ENCODE measurements at regions not wholly inside any gene's neighbourhood (a gene's known extent, or its start where the extent isn't known, plus 50 kb on each side); places are given as distances from the start of the nearest gene placed in this dataset.

GRCh38 chr4:78683352-78683751, 92.8 kb upstream of the BMP2K start:
- no TSS peak for BruUV-seq (replicated peaks)
- Histone ChIP-seq H3K4me3 (ENCODE audit: low read depth, low read length, poor library complexity, severe bottlenecking) (no peak overlapping the region), H3K79me2 (ENCODE audit: insufficient read depth, low read depth, low read length) (no peaks in the 10 kb centered on the region), H3K9me3 (ENCODE audit: low read length) (no peaks in the 10 kb centered on the region), H3K36me3 (ENCODE audit: insufficient read depth, low read length) (no peaks in the 10 kb centered on the region), H3K4me1 (ENCODE audit: insufficient read depth, low read length, poor library complexity, severe bottlenecking) (no peaks in the 10 kb centered on the region), H2AFZ (ENCODE audit: low read length) (no peak overlapping the region), H3K4me2 (ENCODE audit: low read length) (no peak overlapping the region), H3K9me2 (ENCODE audit: insufficient read depth, low read length) (no peaks in the 10 kb centered on the region), H4K20me1 (ENCODE audit: insufficient read depth, low read length) (no peaks in the 10 kb centered on the region), H3K27ac (ENCODE audit: low read depth, low read length, poor library complexity, severe bottlenecking) (no peak overlapping the region)
- no peak for DNase-seq (ENCODE audit: low spot score)
- intact Hi-C loops (cut with micrococcal nuclease; ENCODE audit: unreplicated experiment) = no loop called here
- ChIA-PET POLR2A (interaction anchor here (0.8 to 1.3 kb wide), 8 partner anchors 12 to 100 kb away, joined by 3 to 5 read pairs (median 4); no protein-coding TSS in a partner anchor), CTCF (ENCODE audit: unreplicated experiment) (no interaction called here)
- TF ChIP-seq EZH2phosphoT487 (IDR thresholded peaks at IDR 0.05; ENCODE audit: borderline replicate concordance, low read depth, low read length) (no peak), CTCF (conservative IDR thresholded peaks at IDR 0.05; ENCODE audit: low read length) (no peak)

GRCh38 chr4:78684325-78685079, 91.6 kb upstream of the BMP2K start:
- ChIA-PET CTCF (ENCODE audit: unreplicated experiment) (no interaction called here), POLR2A (interaction anchor here (1.0 to 2.0 kb wide), 3 partner anchors 9 to 20 kb away, joined by 3 to 5 read pairs (median 4); no protein-coding TSS in a partner anchor)
- TF ChIP-seq CTCF (conservative IDR thresholded peaks at IDR 0.05; ENCODE audit: low read length) (no peak), EZH2phosphoT487 (IDR thresholded peaks at IDR 0.05; ENCODE audit: borderline replicate concordance, low read depth, low read length) (no peak)
- Histone ChIP-seq H3K27ac (ENCODE audit: low read depth, low read length, poor library complexity, severe bottlenecking) (no peak overlapping the region), H3K4me2 (ENCODE audit: low read length) (no peak overlapping the region), H3K36me3 (ENCODE audit: insufficient read depth, low read length) (no peaks in the 10 kb centered on the region), H3K4me1 (ENCODE audit: insufficient read depth, low read length, poor library complexity, severe bottlenecking) (no peaks in the 10 kb centered on the region), H3K4me3 (ENCODE audit: low read depth, low read length, poor library complexity, severe bottlenecking) (no peak overlapping the region), H2AFZ (ENCODE audit: low read length) (no peak overlapping the region), H3K9me3 (ENCODE audit: low read length) (no peaks in the 10 kb centered on the region), H3K79me2 (ENCODE audit: insufficient read depth, low read depth, low read length) (no peaks in the 10 kb centered on the region), H3K9me2 (ENCODE audit: insufficient read depth, low read length) (no peaks in the 10 kb centered on the region), H4K20me1 (ENCODE audit: insufficient read depth, low read length) (no peaks in the 10 kb centered on the region)
- no peak for DNase-seq (ENCODE audit: low spot score)
- intact Hi-C loops (cut with micrococcal nuclease; ENCODE audit: unreplicated experiment) = no loop called here
- BruUV-seq (replicated peaks) = no TSS peak

- H4K20me1 ChIP-seq (ENCODE audit: insufficient read depth, low read length) = no peaks in the 10 kb centered on the region
- DNase-seq (ENCODE audit: low spot score) = no peak
- no TSS peak for BruUV-seq (replicated peaks)
- no peak overlapping the region for H2AFZ ChIP-seq (ENCODE audit: low read length)
- intact Hi-C loops (cut with micrococcal nuclease; ENCODE audit: unreplicated experiment) = no loop called here
- no peaks in the 10 kb centered on the region for H3K79me2 ChIP-seq (ENCODE audit: insufficient read depth, low read depth, low read length)
- ChIA-PET POLR2A (interaction anchor here (0.5 to 1.4 kb wide), 4 partner anchors 13 to 133 kb away, joined by 3 to 5 read pairs (median 4); no protein-coding TSS in a partner anchor), CTCF (ENCODE audit: unreplicated experiment) (interaction anchor here (0.6 kb wide), 1 partner anchor 29 kb away, joined by 3 read pairs; no protein-coding TSS in a partner anchor)
- H3K4me3 ChIP-seq (ENCODE audit: low read depth, low read length, poor library complexity, severe bottlenecking) = no peak overlapping the region
- no peaks in the 10 kb centered on the region for H3K4me1 ChIP-seq (ENCODE audit: insufficient read depth, low read length, poor library complexity, severe bottlenecking)
- H3K9me2 ChIP-seq (ENCODE audit: insufficient read depth, low read length) = no peaks in the 10 kb centered on the region
- H3K36me3 ChIP-seq (ENCODE audit: insufficient read depth, low read length) = no peaks in the 10 kb centered on the region
- H3K9me3 ChIP-seq (ENCODE audit: low read length) = no peaks in the 10 kb centered on the region
- H3K27ac ChIP-seq (ENCODE audit: low read depth, low read length, poor library complexity, severe bottlenecking) = no peak overlapping the region
- no peak for TF ChIP-seq CTCF (conservative IDR thresholded peaks at IDR 0.05; ENCODE audit: low read length)
- no peak for TF ChIP-seq EZH2phosphoT487 (IDR thresholded peaks at IDR 0.05; ENCODE audit: borderline replicate concordance, low read depth, low read length)
- no peak overlapping the region for H3K4me2 ChIP-seq (ENCODE audit: low read length)
Measured at GRCh38 chr4:78687818-78688217, 88.3 kb upstream of the BMP2K start.
